Activated B cell treated with CpG ODN at 0.5 μM for 24 hours (primary cell): ENCODE measurements at regions not wholly inside any gene's neighbourhood (a gene's known extent, or its start where the extent isn't known, plus 50 kb on each side); places are given as distances from the start of the nearest gene placed in this dataset.

Experiments
- ATAC-seq: fragments of 200-7000 bp; cut with Tn5 transposase; one replicate; pipeline ENCODE4 v1.10.0; 2021; ENCODE audit warnings: low read depth, mild to moderate bottlenecking, moderate library complexity
- CTCF ChIA-PET: fragments of 350-600 bp; sonication (Branson Sonifier 250); formaldehyde crosslinking; loops from one replicate; lab custom pipeline; 2021; ENCODE audit warnings: antibody characterized with exemption; lab: Charles Lee
- POLR2A ChIA-PET: fragments of 350-600 bp; sonication (Branson Sonifier 250); formaldehyde crosslinking; loops from one replicate; lab custom pipeline; 2021; ENCODE audit warnings: antibody characterized with exemption; lab: Charles Lee
- DNase-seq: peaks from one replicate; pipeline ENCODE4 v3.0.0; 2022
- H3K27ac Mint-ChIP-seq: one replicate; pipeline ENCODE4 v1.8.0; 2020; ENCODE audit warnings: mixed read lengths
- H3K27me3 Mint-ChIP-seq: one replicate; pipeline ENCODE4 v1.8.0; 2021; ENCODE audit warnings: mixed read lengths
- H3K36me3 Mint-ChIP-seq: one replicate; pipeline ENCODE4 v1.8.0; 2021; ENCODE audit warnings: low read depth, mixed read lengths
- H3K4me1 Mint-ChIP-seq: one replicate; pipeline ENCODE4 v1.8.0; 2021; ENCODE audit warnings: mixed read lengths
- H3K4me3 Mint-ChIP-seq: one replicate; pipeline ENCODE4 v1.8.0; 2020; ENCODE audit warnings: mild to moderate bottlenecking, mixed read lengths
- H3K9me3 Mint-ChIP-seq: one replicate; pipeline ENCODE4 v1.8.0; 2020; ENCODE audit warnings: mixed read lengths
- intact Hi-C: fragments of 100-400 bp; cut with micrococcal nuclease; formaldehyde crosslinking; loops from one replicate; pipeline ENCODE4 v1.15.1; 2024
- TF ChIP-seq, protein P1 (sequence below): fragments of 200-600 bp; IDR thresholded peaks from one replicate; pipeline ENCODE4 v1.8.0; 2022; ENCODE audit warnings: antibody characterized with exemption, mild to moderate bottlenecking

DNA sequence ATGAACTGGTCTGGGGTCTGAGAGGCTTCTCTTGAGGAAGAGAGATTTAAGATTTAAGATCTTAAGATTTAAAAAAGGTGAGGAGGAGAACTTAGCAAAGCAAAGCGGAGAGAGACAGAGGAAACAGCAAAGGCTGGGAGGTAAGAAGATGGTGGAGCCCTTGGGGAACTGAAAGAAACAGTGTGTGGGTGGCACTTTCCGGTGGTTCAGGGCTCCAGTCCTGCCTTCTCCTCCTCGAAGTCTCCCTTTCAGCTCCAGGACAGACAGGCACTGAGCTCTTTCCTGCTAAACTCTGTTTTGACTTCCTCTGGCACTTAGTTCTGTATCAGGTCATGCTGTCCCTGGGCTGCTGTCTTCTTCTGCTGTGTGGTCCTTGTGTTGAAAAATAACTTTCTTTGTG is 298.7 kb upstream of the SRRM4 start:
- H3K27ac Mint-ChIP-seq: no peak overlapping the region
- DNase-seq (no peak), ATAC-seq (no peak)
- ChIA-PET CTCF (no interaction called here), POLR2A (no interaction called here)
- H3K36me3 Mint-ChIP-seq: no peaks in the 10 kb centered on the region
- TF ChIP-seq, protein P1, sequence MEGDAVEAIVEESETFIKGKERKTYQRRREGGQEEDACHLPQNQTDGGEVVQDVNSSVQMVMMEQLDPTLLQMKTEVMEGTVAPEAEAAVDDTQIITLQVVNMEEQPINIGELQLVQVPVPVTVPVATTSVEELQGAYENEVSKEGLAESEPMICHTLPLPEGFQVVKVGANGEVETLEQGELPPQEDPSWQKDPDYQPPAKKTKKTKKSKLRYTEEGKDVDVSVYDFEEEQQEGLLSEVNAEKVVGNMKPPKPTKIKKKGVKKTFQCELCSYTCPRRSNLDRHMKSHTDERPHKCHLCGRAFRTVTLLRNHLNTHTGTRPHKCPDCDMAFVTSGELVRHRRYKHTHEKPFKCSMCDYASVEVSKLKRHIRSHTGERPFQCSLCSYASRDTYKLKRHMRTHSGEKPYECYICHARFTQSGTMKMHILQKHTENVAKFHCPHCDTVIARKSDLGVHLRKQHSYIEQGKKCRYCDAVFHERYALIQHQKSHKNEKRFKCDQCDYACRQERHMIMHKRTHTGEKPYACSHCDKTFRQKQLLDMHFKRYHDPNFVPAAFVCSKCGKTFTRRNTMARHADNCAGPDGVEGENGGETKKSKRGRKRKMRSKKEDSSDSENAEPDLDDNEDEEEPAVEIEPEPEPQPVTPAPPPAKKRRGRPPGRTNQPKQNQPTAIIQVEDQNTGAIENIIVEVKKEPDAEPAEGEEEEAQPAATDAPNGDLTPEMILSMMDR: no peak
- peaks cover 8% of the 10 kb centered on the region for H3K27me3 Mint-ChIP-seq
- intact Hi-C loops: no loop called here
- H3K4me1 Mint-ChIP-seq: peaks cover 7% of the 10 kb centered on the region
- H3K9me3 Mint-ChIP-seq: peaks cover 2% of the 10 kb centered on the region
- H3K4me3 Mint-ChIP-seq: no peak overlapping the region

DNA sequence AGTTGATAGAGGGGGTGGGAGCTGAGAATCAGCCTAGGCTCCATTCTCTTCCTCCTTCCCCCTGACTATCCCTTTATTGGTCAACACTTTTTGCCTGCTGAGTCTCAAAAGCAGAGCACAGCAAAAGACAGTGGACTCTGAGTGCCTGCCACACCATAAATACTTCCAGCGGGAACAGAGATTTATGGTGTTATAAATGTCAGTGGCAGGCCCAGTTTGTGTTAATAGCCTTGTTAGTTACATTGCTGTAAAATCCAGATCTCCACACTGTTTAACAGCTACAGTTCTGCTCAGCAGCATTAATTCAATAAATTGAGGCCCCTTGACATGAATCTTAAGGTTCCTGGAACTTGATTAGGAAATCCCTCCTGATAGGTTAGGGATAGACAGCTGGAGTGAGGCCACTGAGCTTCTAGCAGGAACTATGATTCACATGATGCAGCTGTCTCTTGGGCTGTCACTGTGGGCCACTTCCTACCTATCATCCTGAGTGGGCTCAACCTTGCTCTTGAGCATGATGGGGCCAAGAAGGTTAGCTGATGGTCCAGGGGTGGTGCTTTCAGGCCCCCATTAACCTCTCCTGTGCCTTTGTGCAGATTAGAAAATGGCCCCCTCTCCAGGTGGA is 295.2 kb upstream of the SRRM4 start:
- POLR2A ChIA-PET: no interaction called here
- H3K36me3 Mint-ChIP-seq: no peaks in the 10 kb centered on the region
- no peak overlapping the region for H3K27ac Mint-ChIP-seq
- TF ChIP-seq, protein P1: no peak
- H3K4me1 Mint-ChIP-seq: peaks cover 7% of the 10 kb centered on the region
- DNase-seq (no peak), ATAC-seq (no peak)
- H3K9me3 Mint-ChIP-seq: peaks cover 2% of the 10 kb centered on the region
- CTCF ChIA-PET: no interaction called here
- intact Hi-C loops: no loop called here
- no peak overlapping the region for H3K4me3 Mint-ChIP-seq
- H3K27me3 Mint-ChIP-seq: no peaks in the 10 kb centered on the region

DNA sequence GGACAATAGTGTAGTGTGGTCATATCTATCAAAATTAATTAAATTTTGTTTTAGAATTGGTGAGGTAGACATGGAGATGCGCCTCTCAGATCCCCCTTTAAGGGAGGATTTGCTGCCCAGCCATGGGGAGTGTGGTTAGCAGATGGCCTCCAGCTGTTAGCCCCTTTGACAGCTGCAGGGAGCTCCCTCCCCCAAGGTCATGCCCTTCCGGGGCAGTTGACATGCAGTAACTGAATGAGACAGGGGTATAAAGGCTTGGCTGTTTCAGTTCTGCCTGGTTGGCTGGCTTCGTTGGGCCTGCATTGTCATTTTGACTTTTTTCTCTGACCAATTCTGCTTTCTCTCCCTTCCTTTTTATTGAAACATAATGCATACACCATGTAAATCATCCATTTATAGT is 291.5 kb upstream of the SRRM4 start:
- Mint-ChIP-seq H3K27me3 (no peaks in the 10 kb centered on the region), H3K9me3 (no peaks in the 10 kb centered on the region), H3K27ac (no peak overlapping the region), H3K36me3 (no peaks in the 10 kb centered on the region), H3K4me1 (no peaks in the 10 kb centered on the region), H3K4me3 (no peak overlapping the region)
- DNase-seq (no peak), ATAC-seq (no peak)
- ChIA-PET CTCF (no interaction called here), POLR2A (no interaction called here)
- intact Hi-C loops: no loop called here
- TF ChIP-seq, protein P1: no peak

DNA sequence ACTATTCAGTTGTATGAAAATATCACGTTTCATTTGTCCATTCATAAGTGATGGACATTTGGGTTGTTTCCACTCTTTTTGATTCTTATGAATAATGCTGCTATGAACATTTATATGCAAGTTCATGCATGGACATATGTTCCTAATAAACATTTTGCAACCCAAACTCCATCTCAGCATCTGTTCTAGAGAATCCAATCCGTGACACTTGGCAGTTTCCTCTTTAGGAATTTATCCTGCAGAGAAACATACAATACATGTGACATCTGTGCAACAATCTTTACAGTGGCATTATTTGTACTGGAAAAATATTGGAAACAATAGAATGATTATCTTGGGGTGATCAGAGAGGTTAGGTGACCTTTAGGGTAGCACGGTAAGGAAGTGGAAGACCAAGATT is 290.8 kb upstream of the SRRM4 start:
- Mint-ChIP-seq H3K27me3 (no peaks in the 10 kb centered on the region), H3K27ac (no peak overlapping the region), H3K4me3 (no peak overlapping the region), H3K4me1 (no peaks in the 10 kb centered on the region), H3K9me3 (no peaks in the 10 kb centered on the region), H3K36me3 (no peaks in the 10 kb centered on the region)
- ATAC-seq (no peak), DNase-seq (no peak)
- TF ChIP-seq, protein P1: no peak
- CTCF ChIA-PET: no interaction called here
- POLR2A ChIA-PET: no interaction called here
- intact Hi-C loops: no loop called here

DNA sequence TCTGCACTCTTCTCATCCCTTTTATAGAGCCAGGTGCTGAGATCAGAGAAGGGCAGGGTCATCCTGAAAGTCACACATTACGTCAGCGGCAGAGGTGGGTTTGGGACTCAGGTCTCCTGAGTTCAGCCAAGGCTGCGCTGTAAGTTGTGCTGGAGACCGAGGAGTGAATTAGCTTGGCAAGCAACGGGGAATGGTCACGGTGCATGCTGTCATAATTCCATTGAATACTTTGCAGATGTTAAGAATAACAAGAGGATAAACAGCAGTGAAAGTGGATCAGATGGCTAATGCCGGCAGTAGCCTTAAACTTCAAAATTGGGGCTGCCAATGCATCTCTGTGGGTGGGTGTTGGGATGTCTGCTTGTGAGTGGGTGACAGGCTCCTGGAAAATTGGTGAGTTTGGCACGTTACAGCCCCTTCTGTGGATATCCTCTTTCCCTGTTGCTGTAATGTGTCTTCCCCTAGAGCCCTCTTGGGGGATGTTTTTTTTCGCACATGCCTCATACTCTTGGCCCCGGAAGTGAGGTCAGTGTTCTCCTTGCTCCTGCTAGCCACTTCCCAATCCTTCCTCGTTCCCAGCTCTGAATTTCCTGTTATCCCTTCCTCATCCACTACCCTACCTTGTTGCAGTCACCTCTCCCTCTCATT is 287.1 kb upstream of the SRRM4 start:
- Mint-ChIP-seq H3K4me1 (no peaks in the 10 kb centered on the region), H3K9me3 (no peaks in the 10 kb centered on the region), H3K36me3 (no peaks in the 10 kb centered on the region), H3K27ac (no peak overlapping the region), H3K27me3 (no peaks in the 10 kb centered on the region), H3K4me3 (no peak overlapping the region)
- no peak for DNase-seq
- no peak for ATAC-seq
- TF ChIP-seq, protein P1: no peak
- intact Hi-C loops: no loop called here
- ChIA-PET POLR2A (interaction anchor here (0.7 kb wide), 1 partner anchor 21 kb away, joined by 3 read pairs; no protein-coding TSS in a partner anchor), CTCF (no interaction called here)
